Fibroblast of skin of scalp (primary cell): ENCODE measurements at regions not wholly inside any gene's neighbourhood (a gene's known extent, or its start where the extent isn't known, plus 50 kb on each side); places are given as distances from the start of the nearest gene placed in this dataset.

Experiments
- DNase-seq: peaks from one replicate; pipeline ENCODE4 v3.0.0-alpha.2; 2013

DNA sequence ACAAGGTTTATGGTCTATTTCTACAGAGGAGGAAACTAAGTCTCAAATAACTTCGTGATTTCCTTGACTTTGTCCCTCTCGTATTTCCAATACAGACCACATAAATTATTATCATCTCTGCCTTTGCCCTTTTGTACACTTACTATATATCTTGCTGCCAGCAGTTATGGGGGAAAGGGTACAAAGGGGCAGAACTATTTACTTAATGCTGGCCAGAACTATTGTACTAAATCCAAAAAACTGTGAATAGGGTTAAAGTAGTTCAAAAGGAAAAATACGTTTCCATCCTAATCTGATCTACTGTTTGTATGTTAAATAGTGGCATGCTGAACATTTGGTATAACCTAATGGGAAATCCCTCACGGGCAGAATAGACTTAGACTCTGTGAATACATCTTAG lies 537.3 kb upstream of the SEMA6D start:
- DNase-seq = no peak

GRCh38 chr15:47182818-47183217 lies 534.5 kb upstream of the SEMA6D start:
- no peak for DNase-seq

DNA sequence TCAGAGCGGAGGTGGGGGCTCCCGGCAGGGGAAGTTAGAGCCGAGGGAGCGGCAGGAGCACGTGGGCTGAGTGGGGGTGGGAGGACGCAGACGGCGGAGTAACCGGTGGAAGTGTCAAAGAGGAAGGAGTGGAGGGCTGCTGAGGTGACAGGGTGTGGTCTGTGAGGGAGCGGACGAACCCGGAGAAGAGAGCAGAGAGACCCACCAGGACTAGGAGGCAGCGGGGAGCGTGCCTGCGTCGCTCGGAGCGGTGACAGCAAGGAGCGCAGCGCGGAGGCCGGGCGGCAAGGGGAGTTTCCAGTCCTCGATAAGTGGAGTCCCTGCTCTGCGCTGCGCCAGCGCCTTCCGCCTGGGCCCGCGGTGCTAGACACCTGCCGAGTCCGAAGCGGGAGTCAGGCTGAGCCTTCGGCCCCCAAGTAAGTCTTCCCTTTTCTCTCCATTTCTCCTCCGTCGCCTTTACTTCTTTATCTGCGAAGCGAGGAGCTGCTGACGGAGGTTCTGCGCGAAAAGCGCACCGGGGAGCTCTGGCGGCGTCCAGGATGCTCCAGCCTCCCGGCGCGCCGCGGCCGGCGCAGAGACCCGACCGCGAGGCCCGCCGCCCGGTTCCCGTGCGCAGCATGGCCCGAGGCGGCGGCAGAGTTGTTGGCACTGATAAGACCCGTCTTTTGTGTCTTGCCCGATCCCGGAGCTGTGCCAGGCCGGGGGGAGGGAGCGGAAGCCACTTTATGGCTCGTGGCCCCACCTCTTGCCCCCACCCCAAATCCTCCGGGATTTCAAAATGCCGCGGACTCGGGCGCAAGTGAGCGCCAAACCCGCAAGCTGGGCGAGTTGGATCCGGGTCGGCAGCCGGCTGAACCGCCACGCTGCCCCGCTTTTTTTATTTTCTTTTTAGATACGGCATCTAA lies 533.0 kb upstream of the SEMA6D start:
- DNase-seq = peak; percentile 20

GRCh38 chr15:47184908-47185801 lies 532.1 kb upstream of the SEMA6D start:
- no peak for DNase-seq

- no peak for DNase-seq
These were observed 531.2 kb upstream of the SEMA6D start for GRCh38 chr15:47186075-47186474.

DNA sequence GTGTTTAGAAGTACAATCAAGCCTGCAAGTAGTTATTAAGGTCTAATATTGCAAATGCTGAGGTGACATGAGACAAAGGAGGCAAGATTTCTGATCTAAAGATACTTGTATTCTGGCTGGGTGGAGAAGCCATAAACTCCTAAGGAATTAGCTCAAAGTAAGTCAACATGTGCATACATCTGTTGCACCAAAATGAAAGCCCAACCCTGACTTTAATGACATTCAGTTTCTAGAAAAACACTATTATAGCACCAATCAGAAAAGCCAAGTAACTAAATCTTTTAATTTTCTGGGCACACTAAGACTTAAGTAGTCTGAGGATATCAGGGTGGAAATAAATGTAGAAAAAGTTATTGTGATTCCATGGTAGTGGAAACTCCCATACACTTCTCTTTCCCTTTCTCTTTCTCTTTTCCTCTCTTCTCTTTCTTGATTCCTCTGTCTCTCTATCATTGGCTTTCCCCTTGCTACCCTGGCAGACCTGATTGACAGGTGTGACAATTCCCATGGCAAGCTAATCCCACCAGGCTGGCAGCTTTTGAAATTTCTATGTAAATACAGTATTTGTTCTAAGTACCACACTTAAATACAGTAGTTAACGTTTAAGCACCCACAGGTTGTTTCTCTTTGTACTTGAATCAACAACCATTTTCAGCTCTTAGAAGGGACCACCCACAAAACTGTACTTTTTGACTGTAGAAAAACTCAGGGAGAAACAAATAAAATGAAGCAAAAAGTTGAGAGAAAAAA lies 528.4 kb upstream of the SEMA6D start:
- no peak for DNase-seq

- peak; percentile 61 for DNase-seq
These were observed 522.6 kb upstream of the SEMA6D start for GRCh38 chr15:47194718-47195117.

DNA sequence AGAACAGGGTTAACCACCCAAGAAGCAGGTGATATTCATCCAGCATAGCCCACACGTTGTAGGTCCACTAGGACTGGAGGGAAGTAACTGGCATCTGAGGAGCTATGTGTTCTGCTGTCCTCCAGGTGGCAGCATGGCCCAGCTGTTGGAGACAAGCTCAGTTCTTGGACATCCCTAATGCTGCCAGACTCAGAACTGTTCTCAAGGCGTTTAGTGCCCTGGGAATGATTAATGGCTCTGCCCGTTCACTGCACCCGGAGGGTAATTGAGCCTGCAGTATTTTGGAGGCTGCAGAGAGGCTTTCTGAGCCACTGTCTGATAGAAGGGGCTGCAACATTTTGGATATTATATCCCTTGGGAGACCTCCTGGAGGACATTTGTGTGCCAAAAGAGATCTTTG lies 521.3 kb upstream of the SEMA6D start:
- DNase-seq = peak; percentile 91

DNA sequence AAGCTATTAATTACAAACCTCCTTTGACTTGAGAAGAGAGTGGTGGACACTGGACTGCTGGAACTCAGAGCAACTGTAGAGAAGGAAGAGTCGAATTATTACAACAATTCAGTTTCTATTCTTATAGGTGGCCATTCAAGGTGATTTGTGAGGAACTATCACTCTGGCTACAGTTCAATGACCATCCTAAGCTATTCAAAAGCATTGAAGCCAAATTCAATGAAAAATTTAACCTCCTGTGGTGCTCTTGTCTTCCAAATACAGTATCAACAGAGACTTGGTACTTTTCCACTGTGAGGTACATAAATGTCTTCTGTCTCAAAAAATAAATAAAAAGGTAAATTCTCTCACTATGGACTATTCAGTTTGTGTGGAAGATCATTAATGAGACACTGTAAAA lies 513.3 kb upstream of the SEMA6D start:
- DNase-seq = no peak

DNA sequence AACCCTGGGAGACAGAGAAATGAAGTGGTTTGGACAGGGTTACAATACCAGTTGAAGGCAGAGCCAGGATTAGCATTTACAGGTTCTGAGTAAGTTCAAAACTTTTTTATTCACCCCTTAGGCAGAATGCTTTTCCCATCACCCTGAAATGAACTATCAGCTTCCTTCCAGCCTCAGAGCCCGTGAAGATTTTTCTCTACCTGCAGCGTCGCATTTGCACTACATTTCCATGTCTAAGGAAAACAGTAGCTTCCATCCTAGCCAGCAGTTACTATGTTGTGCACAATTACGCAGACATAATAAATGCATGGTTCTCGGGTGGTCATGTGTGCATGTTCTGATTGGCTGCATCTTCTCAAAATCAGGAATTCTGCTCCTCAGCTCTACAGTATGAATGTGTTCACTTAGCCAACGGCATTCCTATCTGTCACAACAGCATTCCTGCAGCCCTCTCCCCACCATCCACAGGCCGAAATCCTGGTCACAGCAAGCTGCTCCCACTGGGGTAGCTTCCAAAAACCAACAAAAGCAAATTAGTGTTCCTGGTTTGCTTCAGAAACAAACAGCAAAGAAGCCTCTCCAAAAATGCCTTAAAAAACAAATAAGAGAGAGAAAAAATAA lies 510.8 kb upstream of the SEMA6D start:
- no peak for DNase-seq

DNA sequence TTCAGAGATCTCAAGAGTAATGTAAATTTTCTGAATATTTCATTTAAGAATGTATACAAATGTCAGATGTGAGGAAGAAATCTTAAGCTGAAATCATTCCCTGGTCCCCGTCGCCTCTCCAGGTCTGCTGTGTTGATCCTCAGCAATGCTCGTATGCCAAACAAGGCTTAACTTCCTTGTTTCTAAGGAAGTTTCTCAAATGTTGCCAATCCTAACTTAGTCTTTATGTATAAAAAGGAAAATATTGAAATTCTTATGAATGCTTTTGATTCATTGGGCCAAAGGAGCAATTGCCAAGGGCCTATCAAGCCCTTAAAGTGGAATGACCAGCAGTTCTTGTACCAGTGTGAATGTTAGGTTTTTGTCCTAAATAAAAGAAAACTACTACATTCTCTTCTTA lies 507.7 kb upstream of the SEMA6D start:
- no peak for DNase-seq

DNA sequence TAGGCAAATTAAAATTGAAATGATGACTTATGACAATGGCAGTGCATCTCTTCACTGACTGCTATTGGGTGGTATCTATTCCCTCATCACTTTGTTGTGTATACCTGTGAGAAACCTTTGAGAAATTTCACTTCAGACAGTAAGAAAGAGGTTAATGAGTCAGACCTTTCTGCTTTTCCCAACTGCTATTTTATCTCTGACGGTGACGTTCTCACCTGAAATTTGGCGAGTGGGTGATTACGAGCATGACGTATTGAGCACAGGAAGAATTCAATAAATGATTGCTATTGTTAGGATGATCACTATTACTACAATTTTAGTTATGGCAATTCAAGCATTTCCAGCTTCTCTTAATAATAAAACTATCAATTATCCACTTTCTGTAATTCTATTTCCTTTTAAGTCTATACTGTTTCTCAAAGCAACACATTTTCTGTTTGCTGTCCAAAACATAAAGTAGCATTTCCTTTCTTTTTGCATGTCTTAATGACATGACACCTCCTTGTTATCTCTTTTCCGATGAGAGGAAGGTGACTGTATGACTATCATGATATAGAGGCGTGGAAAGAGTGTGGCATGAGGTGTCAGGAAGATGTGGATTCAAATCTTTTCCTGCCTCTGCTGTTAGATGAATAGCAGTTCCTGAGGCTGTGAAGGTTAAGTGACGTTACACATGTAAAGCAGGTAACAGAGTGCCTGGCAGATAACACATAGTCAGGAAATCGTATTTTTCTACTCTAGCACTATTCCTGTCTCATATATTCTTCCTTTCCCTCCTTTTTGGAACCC lies 504.9 kb upstream of the SEMA6D start:
- no peak for DNase-seq

GRCh38 chr15:47213883-47214282 lies 503.4 kb upstream of the SEMA6D start:
- no peak for DNase-seq

DNA sequence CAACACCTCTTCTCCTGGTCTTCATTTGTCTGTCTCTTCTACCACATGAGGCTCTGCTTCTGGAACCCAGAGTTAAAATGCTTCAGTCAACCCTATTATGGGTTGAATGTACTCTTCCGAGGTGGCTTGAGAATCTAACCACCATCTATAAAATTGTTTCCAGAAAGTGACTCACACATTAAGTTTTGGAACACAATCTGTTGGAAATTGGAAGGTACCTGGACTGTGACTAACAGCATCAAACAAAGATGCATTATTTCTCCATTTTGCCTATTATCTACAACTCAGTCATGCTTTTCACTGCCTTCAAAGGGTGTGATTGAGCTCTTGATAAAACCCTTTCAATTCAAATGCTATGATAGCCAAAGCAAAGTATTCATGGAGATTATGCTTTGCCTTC lies 499.0 kb upstream of the SEMA6D start:
- no peak for DNase-seq

GRCh38 chr15:47244361-47244760 lies 472.9 kb upstream of the SEMA6D start:
- DNase-seq = no peak

GRCh38 chr15:47246317-47246716 lies 471.0 kb upstream of the SEMA6D start:
- DNase-seq = peak; percentile 7

DNA sequence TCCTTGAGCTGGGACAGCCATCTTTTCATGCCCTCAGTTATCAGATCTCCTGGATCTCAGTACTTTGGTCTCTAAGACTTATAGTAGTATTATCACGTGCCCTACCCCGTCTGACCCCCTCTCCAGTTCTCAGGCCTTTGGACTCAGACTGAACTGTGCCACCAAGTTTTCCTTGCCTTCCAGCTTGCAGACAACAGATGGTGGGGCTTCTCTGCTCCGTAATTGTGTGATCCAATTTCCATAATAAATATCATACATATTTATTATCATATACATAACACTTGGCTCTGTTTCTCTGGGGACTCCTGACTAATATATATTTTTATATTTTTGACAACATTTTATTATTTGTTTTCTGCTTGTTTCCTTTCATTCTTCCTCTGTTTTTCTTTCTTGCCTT lies 458.8 kb upstream of the SEMA6D start:
- no peak for DNase-seq

DNA sequence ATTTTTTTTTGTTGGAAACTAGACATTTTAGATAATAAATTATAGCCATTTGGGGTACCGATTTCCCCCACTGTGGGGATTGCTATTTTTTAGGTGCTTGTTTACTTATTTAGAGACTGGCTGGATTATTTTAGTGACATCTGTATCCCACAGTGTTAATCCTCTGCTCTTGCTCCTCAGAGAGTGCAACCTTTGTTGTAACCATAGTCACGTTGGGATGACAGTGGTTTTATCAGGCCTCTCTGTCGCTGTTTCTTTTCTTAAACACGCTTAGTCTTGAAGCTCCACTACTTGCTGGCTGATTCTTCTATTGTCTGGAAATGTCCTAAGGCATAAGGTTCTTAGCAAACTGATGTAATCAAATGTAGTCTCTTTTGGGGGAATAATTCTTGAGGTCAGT lies 451.6 kb upstream of the SEMA6D start:
- DNase-seq = peak; percentile 19

GRCh38 chr15:47266566-47266965 lies 450.7 kb upstream of the SEMA6D start:
- peak; percentile 58 for DNase-seq

- DNase-seq = no peak
These were observed 443.4 kb upstream of the SEMA6D start for GRCh38 chr15:47273864-47274263.

DNA sequence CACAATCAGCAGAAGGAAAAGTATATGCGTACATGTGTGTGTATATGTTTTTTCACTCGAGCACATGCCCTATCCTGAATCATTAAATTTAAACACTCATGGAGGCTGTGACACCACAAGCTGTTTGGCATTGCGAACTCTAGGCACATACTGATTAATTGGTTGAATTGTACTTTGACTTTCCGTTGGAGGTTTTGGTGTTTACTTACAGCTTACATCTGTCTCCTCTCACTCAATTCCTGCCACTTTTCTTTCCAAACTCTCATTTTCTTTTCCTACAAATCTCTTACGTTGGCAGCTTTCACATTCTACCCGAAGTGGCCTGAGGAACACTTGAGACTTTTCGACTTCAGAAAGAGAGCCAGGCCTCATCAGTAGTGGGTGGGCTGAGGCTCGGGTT lies 434.1 kb upstream of the SEMA6D start:
- DNase-seq = no peak

DNA sequence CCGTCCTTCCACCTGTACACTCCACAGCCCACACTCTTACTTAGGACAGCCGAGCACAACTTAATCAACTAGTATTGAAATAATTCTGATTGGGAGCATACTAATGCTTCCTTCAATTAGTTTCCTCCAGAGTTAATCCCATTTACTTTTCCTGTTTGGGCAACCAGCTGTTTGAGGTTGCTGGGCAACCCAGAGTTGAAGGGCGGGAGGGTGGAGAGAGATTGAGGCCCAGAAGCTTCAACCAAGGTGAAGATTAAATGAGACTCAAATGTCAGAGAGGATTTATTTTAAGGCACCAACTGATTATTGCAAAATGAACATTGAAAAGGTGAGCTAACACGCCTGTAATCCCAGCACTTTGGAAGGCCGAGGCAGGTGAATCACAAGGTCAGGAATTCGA lies 428.5 kb upstream of the SEMA6D start:
- DNase-seq = no peak
